ENCODE measurements at regions not wholly inside any gene's neighbourhood (a gene's known extent, or its start where the extent isn't known, plus 50 kb on each side); places are given as distances from the start of the nearest gene placed in this dataset.

- CTCF ChIA-PET, result no interaction called here
- POLR2A ChIA-PET, result no interaction called here
Measured at GRCh38 chr12:81963636-81964035, 204.5 kb upstream of the PPFIA2 start.

GRCh38 chr12:81963026-81963425 is 203.9 kb upstream of the PPFIA2 start:
- ChIA-PET CTCF (no interaction called here), POLR2A (no interaction called here)

GRCh38 chr12:81962126-81962856 is 203.1 kb upstream of the PPFIA2 start:
- POLR2A ChIA-PET, result no interaction called here
- CTCF ChIA-PET, result no interaction called here

GRCh38 chr12:81958406-81958805 is 199.3 kb upstream of the PPFIA2 start:
- CTCF ChIA-PET, result no interaction called here
- POLR2A ChIA-PET, result no interaction called here

GRCh38 chr12:81957631-81958030 is 198.5 kb upstream of the PPFIA2 start:
- CTCF ChIA-PET, result no interaction called here
- POLR2A ChIA-PET, result no interaction called here

GRCh38 chr12:81956468-81956860 is 197.3 kb upstream of the PPFIA2 start:
- ChIA-PET POLR2A (no interaction called here), CTCF (no interaction called here)

GRCh38 chr12:81953541-81953940 is 194.4 kb upstream of the PPFIA2 start:
- ChIA-PET CTCF (no interaction called here), POLR2A (no interaction called here)

GRCh38 chr12:81950871-81951270 is 191.7 kb upstream of the PPFIA2 start:
- POLR2A ChIA-PET, result no interaction called here
- CTCF ChIA-PET, result no interaction called here

- POLR2A ChIA-PET, result no interaction called here
Measured at GRCh38 chr12:81949841-81950308, 190.7 kb upstream of the PPFIA2 start.

GRCh38 chr12:81949416-81949815 is 190.3 kb upstream of the PPFIA2 start:
- POLR2A ChIA-PET, result no interaction called here
- CTCF ChIA-PET, result no interaction called here

More at GRCh38 chr12:81949841-81950308, 190.7 kb upstream of the PPFIA2 start:
- CTCF ChIA-PET, result no interaction called here

- CTCF ChIA-PET, result no interaction called here
- POLR2A ChIA-PET, result no interaction called here
Measured at GRCh38 chr12:81944886-81945285, 185.7 kb upstream of the PPFIA2 start.

- CTCF ChIA-PET, result no interaction called here
- POLR2A ChIA-PET, result no interaction called here
Measured at GRCh38 chr12:81942594-81942993, 183.4 kb upstream of the PPFIA2 start.

- ChIA-PET CTCF (no interaction called here), POLR2A (no interaction called here)
Measured at GRCh38 chr12:81930037-81930436, 170.9 kb upstream of the PPFIA2 start.

- POLR2A ChIA-PET, result no interaction called here
- CTCF ChIA-PET, result no interaction called here
Measured at GRCh38 chr12:81896771-81897170, 137.6 kb upstream of the PPFIA2 start.

GRCh38 chr12:81888961-81889360 is 129.8 kb upstream of the PPFIA2 start:
- ChIA-PET CTCF (no interaction called here), POLR2A (no interaction called here)

GRCh38 chr12:81888106-81888740 is 129.1 kb upstream of the PPFIA2 start:
- ChIA-PET POLR2A (no interaction called here), CTCF (no interaction called here)

- CTCF ChIA-PET, result no interaction called here
Measured at GRCh38 chr12:81874586-81874985, 115.4 kb upstream of the PPFIA2 start.

GRCh38 chr12:81874166-81874565 is 115.0 kb upstream of the PPFIA2 start:
- POLR2A ChIA-PET, result no interaction called here
- CTCF ChIA-PET, result no interaction called here

More at GRCh38 chr12:81874586-81874985, 115.4 kb upstream of the PPFIA2 start:
- POLR2A ChIA-PET, result no interaction called here

GRCh38 chr12:81872400-81872799 is 113.2 kb upstream of the PPFIA2 start:
- CTCF ChIA-PET, result no interaction called here
- POLR2A ChIA-PET, result no interaction called here

- ChIA-PET CTCF (no interaction called here), POLR2A (no interaction called here)
Measured at GRCh38 chr12:81866081-81866480, 106.9 kb upstream of the PPFIA2 start.

- ChIA-PET CTCF (interaction anchor here (0.7 kb wide), 1 partner anchor 23 kb away, joined by 3 read pairs; no protein-coding TSS in a partner anchor), POLR2A (interaction anchor here (0.7 kb wide), 1 partner anchor 261 kb away, joined by 5 read pairs; no protein-coding TSS in a partner anchor)
Measured at GRCh38 chr12:81863406-81863805, 104.3 kb upstream of the PPFIA2 start.

- CTCF ChIA-PET, result no interaction called here
- POLR2A ChIA-PET, result no interaction called here
Measured at GRCh38 chr12:81859521-81859920, 100.4 kb upstream of the PPFIA2 start.

Data from activated CD8-positive, alpha-beta memory T cell treated with anti-CD3 and anti-CD28 coated beads for 36 hours (primary cell).